M059J (cell line): ENCODE measurements at regions not wholly inside any gene's neighbourhood (a gene's known extent, or its start where the extent isn't known, plus 50 kb on each side); places are given as distances from the start of the nearest gene placed in this dataset.

ENCODE experiments used
- DNase-seq: peaks from one replicate; pipeline ENCODE4 v3.0.0-alpha.2; 2012; ENCODE audit warnings: low read depth

DNA sequence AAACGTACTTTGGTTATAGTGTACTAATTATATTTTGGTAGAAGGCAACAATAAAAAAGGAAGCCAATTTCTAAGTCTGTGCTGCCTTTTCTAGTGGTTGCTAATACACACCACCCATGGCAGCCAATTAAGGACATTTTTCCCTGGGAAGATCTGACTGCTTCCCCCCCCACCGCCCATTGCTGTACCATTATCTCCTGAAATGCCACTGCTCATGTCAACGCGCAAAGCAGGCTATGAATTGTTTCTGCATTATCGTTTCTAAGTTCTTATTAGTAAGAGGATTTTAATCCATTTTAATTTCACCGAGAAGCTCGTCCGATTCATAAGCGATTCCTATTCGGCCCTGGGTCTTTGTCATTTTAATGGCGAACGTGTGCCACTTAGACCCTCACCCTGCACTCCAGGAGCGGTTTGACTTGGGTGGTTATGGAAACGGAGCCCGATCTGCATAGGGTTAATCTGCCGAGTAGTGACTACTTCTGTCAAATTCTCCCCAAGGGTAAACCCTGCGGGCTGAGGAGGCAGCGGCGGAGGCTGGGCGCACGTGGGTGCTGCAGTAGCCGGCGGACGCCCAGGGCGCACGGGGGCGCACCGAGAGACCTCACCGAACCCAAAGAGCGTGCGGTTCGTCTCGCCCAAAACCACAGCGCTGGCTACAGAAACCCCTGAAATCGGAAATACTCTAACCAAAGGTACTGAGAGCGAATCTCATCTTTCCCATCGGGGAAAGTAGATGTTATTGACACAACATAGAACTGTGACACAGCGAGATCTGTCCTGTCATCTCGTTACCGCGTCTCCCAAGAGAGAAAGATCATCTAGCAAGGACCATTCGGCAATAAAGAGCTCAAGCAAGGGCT is 55.8 kb upstream of the SHC3 start:
- DNase-seq: peak; percentile 30

DNA sequence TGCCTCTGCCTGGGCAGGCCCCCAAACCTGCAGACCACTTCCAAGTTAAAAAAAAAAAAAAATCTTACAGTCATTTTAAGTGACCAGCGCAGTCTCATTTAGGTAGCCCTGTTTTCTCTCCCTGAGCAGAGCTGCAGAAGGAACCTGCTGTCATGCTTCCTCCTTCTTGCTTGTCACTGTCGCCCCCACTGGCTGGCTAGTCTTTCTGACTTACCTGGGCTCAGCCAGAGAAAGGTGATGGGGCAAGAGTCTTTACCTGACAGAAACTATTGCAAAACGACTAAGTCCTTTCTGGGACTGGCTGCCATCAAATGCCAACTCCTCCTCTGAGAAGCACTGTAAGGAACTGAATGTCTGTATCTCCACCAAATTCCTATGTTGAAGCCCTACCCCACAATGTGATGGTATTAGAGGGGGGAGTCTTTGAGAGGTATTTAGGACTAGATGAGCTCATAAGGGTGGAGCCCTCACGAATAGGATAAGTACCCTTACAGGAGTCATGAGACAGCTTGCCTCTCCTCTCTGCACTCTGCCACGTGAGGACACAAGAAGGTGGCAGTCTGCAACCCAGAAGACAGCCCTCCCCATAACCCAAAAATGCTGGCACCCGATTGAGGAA is 58.4 kb upstream of the SHC3 start:
- no peak for DNase-seq

DNA sequence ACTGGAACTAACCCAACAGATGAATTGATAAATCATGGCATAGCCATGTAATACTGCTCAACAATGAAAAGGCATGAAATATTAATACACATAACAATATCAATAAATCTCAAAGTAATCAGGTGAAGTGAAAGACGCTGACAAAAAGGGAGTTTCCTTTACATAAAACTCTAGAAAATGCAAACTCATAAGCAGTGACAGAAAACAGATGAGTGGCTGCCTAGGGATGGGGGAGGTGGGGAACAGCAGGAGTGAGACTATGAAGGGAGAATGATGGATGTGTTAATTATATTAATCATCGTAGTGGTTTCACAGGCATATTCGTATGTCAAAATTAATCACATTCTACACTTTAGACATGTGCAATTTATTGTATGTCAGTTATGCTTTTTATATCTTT is 59.8 kb upstream of the SHC3 start:
- no peak for DNase-seq

DNA sequence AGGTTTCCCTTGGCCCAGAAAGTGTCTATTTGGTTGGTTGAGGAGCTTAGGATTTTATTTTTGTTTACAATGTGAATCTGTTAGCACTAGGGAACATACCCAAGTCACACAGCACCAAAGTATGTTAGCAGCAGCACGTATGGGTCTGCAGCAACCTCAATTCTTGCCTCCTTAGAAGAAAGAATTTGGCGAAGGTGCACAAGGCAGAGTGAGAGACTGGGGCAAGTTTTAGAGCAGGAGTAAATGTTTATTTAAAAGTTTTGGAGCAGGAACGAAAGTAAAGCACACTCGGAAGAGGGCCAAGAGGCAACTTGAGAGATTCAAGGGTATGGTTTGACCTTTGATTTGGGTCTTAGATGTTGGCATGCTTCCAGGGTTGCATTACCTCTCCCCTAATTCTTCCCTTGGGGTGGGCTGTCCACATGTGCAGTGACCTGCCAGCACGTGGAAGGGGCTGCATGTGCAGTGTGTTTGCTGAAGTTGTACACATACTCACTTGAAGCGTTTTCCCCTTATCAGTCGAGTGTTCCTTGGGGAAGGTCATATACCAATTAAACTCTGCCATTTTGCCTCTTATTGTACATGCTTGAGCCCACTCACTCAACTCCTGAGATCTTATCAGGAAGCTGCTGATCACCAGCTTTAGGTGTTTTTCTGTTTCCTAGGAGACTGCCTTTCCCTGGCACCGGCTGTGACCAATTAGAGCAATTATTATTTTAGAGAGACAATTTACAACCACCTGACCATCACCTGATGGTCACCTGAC is 64.9 kb upstream of the SHC3 start:
- DNase-seq: peak; percentile 8

DNA sequence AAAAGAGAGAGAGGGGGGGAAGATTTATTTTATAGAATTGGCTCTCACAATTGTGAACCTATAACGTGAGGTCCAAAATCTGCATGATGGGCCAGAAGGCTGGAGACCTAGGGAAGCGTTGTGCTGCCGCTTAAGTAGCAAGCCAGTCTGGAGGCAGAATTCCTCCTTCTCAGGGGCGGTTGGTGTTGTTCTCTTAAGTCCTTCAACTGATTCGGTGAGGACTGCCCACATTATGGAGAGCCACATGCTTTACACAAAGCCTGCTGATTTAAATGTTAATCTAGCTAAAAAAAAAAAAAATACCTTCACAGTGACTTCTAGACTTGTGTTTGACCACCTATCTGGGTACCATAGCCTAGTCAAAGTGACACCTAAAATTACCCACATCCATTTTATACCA is 64.2 kb upstream of the CKS2 start:
- DNase-seq: no peak

DNA sequence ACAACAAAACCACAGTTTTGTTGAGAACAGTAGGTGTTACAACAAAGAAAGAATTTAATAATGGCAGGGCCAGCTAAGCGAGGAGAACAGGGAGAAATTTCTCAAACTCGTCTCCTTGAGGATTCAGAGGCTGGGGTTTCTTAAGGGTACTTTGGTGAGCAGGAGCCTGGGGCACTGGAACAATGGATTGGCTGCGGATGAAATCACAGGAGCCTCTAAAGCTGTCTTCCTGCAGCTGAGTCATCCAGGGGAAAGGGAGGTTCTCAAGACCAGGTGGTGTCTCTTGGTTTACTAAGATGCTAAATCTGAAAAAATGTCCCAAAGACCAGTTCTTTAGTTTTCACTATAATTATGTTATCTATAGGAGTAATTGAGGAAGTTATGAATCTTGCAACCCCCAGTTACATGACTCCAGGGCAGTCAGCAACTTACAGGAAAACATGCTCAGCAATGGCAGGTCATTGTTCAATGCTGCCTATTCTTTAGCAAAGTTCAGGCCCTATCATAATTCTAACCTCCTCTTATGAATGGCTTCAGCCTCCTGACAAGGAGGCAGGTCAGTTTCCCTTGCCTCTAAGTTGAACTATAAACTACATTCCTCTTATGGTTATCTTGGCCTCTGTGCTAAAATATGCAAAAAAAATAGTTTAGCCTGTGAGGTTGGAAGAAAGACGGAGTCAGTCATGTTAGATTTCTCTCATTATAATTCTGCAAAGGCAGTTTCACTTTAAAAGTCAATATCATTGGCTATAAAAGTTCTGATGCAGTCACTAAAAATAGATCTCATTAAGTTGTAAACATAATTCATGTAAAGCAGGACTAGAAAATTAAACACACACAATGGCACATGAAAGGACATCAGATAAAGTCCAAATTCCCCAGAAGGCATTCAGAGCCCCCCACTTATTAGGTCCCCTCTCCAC is 63.3 kb upstream of the CKS2 start:
- DNase-seq: peak; percentile 51

DNA sequence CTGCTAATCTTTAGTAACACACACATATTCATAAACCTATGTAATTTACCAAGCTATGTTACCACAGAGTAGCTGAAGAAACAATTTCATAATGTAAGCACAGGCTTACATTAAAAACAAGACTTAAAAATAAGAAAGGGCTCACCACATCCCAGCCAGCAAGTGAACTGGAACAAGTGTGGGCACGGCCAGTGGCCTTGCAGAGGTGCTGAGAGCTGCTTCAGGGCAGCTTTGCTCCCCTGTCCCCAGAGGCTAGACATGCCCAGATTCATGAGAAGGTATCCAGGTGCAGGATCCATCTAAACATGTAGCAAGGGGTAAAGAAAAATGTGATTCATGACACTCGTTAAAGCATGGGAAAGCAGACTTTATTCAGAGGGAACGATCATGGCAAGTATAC is 62.0 kb upstream of the CKS2 start:
- DNase-seq: no peak

DNA sequence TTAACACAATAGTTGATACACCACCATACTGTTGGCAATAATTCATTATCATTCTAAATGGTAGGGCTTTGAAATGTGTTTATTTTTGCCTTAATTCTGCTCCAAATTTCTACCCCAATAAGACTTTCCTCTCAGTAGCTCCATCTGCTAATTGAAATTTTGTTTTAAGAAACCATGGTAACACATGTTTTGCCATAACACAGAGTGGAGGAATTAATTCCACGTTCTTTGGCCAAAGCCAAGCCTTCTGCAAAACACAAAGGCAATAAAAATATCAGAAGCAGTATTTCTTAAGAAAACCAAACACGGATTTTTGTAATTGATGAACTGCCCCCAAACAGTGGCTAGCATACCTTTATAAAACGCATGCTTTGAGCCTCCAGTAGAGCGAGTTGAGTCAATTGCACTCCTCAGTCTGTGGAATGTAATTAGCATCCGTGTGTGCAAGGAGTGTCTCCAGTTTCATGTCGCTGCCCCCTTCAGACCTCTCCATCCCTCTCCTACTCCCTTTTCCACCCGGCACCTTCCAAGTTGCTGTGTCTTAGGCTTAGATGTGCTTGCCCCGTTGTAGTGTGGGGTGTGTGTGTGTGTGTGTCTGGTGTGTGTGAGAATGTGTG is 58.2 kb upstream of the CKS2 start:
- DNase-seq: no peak

DNA sequence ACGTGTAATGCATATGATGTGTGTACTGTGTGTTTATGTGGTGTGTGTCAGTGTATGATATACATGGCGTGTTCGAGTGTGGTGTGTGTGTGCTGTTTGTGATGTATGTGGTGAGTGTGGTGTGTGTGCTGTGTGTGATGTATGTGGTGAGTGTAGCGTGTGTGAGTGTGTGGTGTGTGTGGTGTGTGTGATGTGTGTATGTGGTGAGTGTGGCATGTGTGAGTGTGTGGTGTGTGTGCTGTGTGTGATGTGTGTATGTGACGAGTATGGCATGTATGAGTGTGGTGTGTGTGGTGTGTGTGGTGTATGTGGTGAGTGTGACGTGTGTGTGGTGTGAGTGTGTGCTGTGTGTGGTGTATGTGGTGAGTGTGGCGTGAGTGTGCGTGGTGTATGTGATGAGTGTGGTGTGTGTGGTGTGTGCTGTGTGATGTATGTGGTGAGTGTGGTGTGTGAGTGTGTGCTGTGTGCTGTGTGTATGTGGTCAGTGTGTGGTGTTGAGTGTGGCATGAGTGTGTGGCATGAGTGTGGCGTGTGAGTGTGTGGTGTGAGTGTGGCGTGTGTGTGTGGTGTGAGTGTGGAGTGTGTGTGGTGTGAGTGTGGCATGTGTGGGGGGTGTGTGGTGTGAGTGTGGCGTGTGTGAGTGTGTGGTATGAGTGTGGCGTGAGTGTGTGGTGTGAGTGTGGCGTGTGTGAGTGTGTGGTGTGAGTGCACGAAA is 56.8 kb upstream of the CKS2 start:
- DNase-seq: no peak

DNA sequence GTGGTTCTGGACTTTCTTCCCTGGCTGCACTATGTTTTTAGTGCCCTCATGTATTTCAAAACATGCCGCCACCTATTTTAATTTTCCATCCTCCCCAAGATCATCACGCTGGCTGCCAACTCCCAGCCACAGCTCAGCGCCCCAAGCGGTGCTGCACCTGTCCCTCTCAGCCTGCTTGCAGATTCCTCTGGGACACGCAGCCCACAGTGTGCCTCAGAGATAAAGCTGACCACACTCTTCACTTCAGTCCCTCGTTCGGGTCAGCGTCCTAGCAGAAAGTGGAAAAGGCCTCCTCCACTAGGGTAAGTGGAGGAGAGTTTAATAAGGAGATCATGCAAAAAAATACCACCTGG is 56.2 kb upstream of the CKS2 start:
- DNase-seq: no peak

DNA sequence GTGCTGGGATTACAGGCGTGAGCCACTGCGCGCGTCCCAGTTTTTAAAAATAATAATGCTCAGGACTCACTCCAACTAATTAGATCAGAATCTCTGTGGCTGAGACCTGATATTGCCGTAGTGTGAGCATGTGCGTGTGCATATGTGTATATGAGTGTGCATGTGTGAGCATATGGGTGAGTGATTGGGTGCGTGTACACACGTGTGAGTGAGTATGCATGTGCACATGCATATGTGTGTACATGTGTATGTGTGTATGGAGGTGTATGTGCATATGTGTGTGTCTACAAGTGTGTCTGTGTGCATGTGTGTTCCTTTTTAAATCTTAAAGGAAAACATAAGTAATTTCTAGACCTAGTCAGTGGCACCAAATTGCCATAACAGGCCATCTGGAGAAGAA is 54.8 kb upstream of the CKS2 start:
- no peak for DNase-seq

DNA sequence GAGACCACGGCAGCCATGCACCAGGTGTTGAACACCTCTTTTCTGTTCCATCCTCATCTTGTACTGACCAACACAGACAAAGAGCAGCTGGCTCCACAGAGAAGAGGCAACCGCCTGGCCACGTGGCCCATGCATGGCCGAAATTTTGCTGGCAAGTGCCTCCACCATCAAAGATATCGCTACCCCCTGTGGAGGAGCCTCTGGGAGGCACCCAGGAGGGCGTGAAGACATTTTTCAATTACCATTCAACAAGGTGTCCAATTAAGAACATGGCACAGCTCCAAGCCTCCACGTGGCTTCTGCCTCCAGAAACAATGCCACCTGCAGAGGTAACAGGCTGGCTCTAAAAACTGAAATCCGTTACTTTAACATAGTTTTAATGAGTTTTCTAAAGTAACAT is 54.4 kb upstream of the CKS2 start:
- DNase-seq: no peak

DNA sequence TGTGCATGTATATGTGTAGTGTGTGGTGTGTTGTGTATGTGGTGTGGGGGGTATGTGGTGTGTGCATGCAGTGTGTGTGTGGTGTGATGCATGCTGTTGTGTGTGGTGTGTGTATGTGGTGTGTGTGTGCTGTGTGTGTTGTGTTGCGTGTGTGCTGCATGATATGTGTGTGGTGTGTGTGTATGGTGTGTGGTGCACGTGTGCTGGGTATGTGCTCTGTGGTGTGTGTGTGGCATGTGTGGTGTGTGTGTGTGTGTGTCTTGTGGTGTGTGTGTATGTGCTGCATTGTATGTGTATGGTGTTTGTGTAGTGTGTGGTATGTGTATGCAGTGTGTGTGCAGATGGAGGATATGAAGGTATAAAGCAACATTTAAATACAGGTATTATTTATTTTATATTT is 50.5 kb upstream of the CKS2 start:
- DNase-seq: no peak
